Kidney glomerular epithelial cell (primary cell): ENCODE measurements at regions not wholly inside any gene's neighbourhood (a gene's known extent, or its start where the extent isn't known, plus 50 kb on each side); places are given as distances from the start of the nearest gene placed in this dataset.

Source experiments
- DNase-seq: peaks from one replicate; lab custom pipeline; 2025; lab: John Stamatoyannopoulos, UW

GRCh38 chr2:41400088-41400665, 647.6 kb upstream of the PKDCC start:
- no peak for DNase-seq

GRCh38 chr2:41405441-41405840, 642.4 kb upstream of the PKDCC start:
- no peak for DNase-seq

DNA sequence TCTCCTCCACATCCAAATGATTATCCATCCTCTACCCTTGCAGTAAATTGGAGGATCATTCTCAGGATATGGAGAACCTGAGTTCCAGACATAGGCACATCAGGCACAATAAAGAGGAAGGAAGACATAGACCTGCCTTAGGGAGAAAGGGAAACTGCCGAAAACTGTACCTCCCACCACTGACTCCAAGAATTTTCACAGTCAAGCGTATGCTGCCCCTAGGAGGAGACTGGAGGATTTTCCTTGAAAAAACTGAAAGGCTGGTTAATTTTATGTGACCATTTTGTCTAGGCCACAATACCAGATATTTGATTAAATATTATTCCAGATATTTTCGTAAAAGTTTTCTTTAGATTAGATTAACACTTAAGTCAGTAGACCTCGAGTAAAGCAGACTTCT, 638.5 kb upstream of the PKDCC start:
- DNase-seq: no peak

DNA sequence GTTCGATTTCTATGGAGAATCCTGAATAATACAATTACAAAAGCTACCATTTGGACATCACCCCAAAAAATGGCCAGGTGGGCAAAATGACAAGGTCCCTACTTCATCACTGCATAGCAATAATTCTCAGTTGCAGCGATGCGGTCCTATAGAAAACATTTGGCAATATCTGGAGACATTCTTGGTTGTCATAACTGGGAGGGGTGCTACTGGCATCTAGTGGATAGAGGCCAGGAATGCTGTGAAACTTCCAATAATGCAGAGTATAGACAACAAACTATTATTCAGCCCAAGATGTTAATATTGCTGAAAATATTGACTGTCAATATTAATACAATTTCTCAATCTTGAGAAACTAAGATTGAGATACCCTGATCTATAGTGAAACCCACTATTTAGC, 637.8 kb upstream of the PKDCC start:
- DNase-seq: no peak

DNA sequence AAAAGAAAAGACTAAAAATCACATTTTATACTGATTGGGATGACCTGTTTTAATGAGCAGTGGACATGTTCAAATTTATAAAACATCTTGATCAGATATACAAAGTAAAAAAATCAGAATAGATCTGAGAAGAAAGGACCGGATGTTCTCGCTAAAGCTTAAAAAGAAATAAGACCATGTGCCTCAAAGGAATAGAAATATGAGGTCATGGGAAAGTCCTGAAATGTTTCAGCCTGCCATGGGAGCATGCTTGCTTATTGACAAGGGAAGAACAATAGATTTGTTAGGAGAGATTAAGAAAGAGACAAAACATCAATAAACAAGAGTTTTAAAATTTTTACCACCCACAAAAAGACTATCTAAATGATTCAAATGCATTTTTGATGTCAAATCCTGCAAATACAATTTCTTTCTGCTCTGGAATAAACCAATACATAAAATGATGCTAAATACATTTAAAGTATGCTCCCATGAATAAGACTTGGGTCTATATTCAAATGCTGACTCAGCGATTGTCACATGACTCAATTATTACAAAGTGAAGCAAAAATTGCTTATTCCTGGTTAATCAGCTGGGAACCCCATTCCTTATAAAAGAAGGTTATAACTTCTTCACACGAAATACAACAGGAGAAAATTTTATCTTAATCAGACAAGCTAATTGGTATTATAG, 633.9 kb upstream of the PKDCC start:
- DNase-seq: no peak

DNA sequence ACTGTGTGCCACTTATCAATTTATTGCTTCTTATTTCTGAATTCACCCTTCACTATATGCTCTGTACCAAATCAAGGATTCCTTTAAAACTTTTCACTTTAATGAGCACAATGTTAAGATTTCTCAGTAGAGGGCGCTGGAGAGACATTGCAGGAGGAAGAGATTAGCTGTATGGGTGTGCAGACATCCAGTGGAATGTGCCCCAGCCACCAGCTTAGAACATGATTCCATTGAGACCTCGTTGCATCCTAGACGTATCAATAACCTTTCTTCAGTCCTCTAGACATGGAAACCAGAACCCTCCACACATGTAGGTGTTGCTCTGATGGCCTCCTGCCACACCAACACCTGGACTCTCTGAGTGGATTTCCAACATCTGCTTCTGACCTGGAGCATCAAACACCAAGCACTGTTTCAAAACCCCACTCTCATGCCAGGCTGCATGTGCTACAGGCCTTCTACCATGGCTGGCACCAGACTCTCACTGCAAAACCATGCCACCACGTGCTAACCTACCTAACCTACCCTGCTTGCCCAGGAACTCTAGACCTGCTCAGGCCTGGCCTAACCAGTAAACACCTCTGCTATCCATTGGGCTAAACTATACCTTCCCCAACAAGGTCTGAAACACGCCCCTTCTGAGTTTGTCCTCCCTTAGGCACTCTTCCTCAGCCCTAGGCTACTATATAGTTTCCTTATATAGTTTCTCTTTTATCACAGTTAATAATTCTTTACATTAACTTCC, 633.2 kb upstream of the PKDCC start:
- peak; percentile 18 for DNase-seq

DNA sequence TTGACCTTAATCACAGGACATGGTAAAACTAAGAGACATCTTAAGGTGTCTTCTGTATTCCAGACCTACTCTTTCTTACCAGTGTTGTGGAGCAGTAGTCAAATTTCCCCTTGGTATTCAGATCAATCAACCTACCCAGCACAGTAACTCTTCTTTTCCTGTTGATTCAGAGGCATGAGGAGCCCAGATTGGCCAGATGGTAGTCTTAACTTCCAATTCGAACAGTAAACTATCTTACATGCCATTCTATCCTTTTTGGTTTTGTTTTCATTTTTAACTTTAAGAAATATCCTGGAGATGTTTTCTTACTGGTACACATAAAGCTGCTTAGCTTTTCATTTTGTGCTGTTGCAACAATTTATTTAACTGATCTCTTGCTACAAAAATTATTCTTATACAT, 630.3 kb upstream of the PKDCC start:
- DNase-seq: no peak

DNA sequence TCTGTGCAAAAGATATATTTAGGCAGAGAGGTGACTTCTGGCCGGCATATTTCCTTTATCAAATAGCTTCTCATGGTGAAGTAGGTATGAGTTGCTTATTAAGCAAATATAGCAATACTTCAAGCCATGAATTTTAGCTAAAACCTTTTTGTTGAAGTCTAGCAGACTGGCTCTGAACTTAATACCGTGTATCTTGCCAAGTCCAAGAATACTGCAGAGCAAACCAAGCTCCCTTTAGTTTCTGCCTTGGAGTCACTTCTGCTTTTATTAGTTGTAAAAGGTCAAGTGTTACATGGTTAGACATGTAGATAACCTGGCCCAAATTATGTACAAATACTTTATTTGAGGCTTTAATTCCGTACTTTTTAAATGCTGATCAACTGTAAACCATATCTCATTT, 627.6 kb upstream of the PKDCC start:
- DNase-seq: no peak

DNA sequence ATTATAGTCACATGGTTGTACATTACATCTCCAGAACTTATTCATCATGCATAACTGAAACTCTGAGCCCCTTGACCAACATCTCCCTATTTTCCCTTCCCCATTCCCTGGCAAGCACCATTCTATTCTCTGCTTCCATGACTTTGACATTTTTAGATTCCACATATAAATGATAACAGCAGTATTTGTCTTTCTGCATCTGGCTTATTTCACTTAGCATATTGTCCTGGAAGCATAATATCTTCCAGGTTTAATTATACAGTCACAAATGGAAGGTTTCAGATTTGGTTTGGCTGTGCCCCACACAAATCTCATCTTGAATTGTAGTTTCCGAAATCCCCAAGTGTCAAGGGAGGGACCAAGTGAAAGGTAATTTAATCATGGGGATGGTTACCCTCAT, 626.9 kb upstream of the PKDCC start:
- no peak for DNase-seq

DNA sequence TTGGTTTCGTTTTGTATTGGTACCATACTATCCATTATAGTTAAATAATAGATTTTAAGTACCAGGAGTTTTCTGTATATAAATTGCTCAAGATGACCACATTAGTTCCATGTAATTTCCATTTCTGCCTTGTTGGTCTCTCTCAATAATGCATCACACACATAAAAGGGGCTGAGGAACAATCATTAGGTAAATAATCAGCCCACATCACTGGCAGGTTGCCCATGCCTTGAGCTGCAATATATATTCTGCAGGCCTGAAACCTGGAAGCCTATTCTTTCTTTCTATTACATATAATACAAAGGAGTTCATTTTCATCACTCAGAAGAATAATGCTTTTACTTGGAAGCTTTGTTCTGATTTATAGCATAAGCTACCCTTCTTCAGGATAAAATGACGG, 616.1 kb upstream of the PKDCC start:
- no peak for DNase-seq

DNA sequence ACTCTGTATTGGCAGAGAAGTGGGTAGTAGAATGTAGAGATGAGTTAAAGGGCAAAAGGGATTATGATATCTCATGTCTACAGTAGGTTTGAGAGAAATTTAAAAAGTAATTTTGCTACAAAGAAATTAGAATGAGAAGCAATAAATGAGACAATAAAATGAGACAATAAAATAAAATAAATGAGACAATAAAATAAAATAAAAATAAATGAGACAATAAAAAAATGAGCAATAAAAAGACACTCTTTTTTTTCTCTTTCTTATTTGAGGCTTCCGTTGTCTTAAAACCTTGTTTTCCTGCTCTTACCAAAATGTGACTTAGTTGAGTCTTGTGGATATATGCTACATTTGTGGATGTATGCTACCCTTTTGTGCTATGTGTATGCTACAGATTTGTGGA, 615.4 kb upstream of the PKDCC start:
- no peak for DNase-seq

DNA sequence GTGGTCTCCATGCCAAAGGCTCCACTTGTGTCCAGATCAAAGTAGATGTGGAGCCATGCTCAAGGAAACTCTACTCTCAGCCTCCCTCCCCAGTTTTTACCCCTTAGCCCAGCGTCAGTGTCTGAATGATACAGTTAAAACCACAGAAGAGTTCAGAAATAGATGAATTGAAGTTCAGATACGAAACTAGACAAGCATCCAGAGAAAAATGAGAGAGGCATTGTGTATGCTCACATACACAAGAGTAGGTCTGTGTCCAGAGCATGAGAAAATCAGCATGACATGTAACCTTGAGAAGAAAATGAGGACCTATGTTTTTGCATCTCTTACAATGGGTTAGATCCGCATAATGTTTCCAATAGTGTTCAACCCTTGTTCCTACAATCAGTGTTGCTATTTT, 612.8 kb upstream of the PKDCC start:
- no peak for DNase-seq

GRCh38 chr2:41441958-41442357, 605.9 kb upstream of the PKDCC start:
- DNase-seq: no peak

- DNase-seq: no peak
These were observed 602.0 kb upstream of the PKDCC start for GRCh38 chr2:41445865-41446264.

DNA sequence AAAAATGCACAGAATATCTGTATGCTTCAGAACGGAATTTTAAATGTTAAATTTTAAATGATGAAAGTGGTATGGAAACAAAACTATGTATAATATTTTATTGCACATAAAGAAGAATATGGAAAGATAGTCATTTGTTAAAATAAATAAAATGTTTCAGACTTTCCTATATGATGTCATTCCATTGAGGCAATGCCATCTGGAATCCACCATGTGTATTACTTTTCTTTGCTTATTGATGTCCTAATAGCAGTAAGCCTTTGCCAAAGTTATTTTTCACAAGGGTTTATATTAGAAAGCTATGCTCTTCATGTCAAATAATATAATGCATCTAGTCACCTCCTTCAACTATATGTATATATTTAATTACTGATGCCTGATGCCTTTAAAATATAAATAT, 601.6 kb upstream of the PKDCC start:
- no peak for DNase-seq

DNA sequence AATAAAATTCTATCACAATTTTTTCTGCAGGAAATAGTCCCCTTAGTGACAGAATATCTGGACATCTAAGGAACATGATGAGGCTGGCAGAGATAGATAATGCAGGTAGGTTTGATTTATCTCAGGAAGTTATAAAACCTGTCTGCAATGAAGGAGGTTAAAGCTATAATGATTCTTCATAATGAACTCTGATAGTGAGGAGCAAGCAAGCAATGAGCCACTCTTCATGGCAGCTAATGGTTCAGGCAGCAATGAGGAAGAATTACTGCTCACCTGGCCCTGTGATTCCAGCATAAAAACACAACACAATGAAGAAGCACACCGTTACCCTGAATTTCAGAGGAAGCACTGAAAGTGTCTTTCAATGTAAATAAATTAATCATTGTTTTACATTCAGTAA, 599.6 kb upstream of the PKDCC start:
- DNase-seq: no peak

- no peak for DNase-seq
These were observed 590.8 kb upstream of the PKDCC start for GRCh38 chr2:41457026-41457425.

DNA sequence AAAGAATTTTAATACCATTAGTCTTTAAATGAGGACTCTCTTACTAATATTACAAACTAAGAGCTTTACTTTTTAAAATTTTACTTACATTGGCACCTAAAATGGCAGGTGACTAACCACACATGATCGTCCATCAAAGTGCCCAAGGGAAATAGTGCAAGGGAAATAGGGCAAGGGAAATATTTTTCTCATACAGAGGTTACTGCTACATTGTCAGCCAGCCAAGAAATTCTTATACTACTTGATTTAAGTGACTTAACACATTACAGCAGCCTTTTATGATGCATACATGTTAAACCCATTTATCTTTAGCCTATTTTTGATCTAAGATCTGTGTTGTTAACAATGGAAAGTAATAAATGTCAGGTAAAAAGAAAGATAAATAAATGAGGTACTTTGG, 587.2 kb upstream of the PKDCC start:
- no peak for DNase-seq

DNA sequence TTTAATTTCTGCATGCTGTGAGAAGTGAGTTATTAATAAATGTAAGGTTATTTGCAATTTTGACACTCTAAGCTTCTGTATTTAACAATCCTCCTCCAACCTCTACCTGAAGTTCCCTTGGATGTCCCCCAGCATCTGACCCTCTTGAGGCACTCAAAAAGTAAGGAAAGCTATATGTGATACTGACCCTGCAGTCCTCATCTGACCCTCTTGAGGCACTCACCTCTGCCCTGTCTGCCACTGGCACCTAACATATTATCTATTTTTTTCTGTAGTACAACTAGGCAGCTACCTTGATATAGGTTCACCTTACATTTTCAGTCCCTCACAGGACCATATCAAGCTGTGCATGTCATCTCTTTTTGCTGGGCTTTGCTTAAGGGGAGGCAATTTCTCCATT, 583.4 kb upstream of the PKDCC start:
- DNase-seq: no peak

DNA sequence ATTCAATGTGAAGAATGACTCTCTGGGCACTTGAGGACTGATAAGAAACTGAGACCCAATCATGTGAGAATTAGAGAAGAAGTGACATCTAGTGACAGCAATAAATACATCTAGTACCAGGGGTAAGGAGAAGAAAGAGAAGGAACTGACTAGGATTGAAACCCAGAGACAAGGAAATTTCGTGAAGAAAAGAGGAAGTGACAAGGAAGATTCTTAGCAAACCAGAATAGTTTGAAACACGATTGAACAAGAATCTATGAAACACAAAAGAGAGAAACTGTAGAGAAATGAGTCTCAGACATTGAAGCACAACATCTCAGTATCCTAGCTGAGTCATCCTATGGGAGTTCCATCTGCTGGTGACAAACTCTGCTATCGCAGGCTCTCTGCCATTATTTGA, 571.9 kb upstream of the PKDCC start:
- DNase-seq: no peak

GRCh38 chr2:41482659-41483058, 565.2 kb upstream of the PKDCC start:
- DNase-seq: no peak

- no peak for DNase-seq
These were observed 564.6 kb upstream of the PKDCC start for GRCh38 chr2:41483226-41483625.

GRCh38 chr2:41483982-41484857, 563.6 kb upstream of the PKDCC start:
- DNase-seq: no peak
